ENCODE measurements at regions not wholly inside any gene's neighbourhood (a gene's known extent, or its start where the extent isn't known, plus 50 kb on each side); places are given as distances from the start of the nearest gene placed in this dataset.

DNA sequence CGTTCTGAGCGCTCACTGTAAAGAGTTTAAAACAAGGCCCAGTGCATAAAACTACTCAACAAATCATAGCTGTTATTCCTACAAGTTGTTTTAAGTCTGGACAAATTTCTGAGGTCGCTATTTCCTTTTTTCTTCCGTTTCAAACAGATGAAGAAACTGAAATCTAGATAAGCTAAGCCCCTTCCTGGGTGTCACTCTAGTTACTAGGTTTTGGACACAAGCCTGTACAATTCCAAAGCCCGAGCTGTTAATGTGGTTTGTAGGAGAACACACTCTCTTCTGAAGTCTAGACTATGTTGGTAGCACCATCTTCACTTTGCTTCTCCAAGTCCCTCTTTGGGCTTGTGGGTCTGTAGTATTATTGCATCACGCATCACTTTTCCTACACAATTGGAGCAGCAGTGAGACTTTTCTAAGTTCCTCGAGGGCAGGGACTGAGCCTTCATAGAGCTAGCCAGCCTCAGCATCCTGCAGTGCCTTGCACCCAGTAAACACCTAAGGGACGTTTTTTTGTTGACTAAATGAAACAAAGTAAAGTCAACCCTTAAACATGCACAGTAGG lies 142.6 kb upstream of the PROK2 start:
- Histone ChIP-seq H4K20me1 (replicated peaks in 1 of 2; ENCODE audit: control insufficient read depth in 1 of 2, insufficient read depth in 2 of 2, low read length in 2 of 2) (no peaks in the 10 kb centered on the region), H2BK12ac (ENCODE audit: low read depth, low read length) (0 out of 2 replicates have a peak overlapping the region, but pooled peaks have one; percentile 18), H2BK20ac (ENCODE audit: low read length) (no peak overlapping the region; the same call in 1 of the 2 replicates), H3K14ac (ENCODE audit: insufficient read length) (no peak overlapping the region), H4K5ac (ENCODE audit: insufficient read length, low read depth, low read length) (no peak overlapping the region), H3K23ac (ENCODE audit: insufficient read length) (no peak overlapping the region), H3K23me2 (ENCODE audit: low read depth, low read length) (0 out of 2 replicates have a peak, but pooled peaks cover 1% of the 10 kb centered on the region), H4K8ac (ENCODE audit: extremely low read depth, insufficient read depth, low read length) (no peak overlapping the region), H3K79me2 (ENCODE audit: control insufficient read depth in 1 of 2, insufficient read depth in 2 of 2, low read length in 2 of 2) (no peaks in the 10 kb centered on the region), H3K18ac (ENCODE audit: extremely low read depth, low read length) (no peak overlapping the region), H3K4me3 (ENCODE audit: extremely low read depth in 1 of 4, insufficient read depth in 2 of 4, low read depth in 3 of 4, low read length in 4 of 4) (no peak overlapping the region), H2BK5ac (ENCODE audit: low read depth, low read length) (peak overlapping the region; percentile 62; the same call in 1 of the 2 replicates), H4K91ac (replicated peaks; ENCODE audit: insufficient read length, low read length) (peak overlapping the region; percentile 25), H3K79me1 (ENCODE audit: low read depth, low read length) (no peaks in the 10 kb centered on the region), H3K36me3 (ENCODE audit: control insufficient read depth in 2 of 4, insufficient read depth in 4 of 4, low read length in 3 of 4) (no peaks in the 10 kb centered on the region), H2AFZ (ENCODE audit: low read length) (no peak overlapping the region), H3K4ac (replicated peaks; ENCODE audit: insufficient read length, low read depth, low read length) (no peak overlapping the region), H3K9me3 (ENCODE audit: insufficient read depth in 2 of 2, low read depth in 1 of 2, low read length in 1 of 2) (0 out of 4 replicates have a peak, but pooled peaks cover 0 to 4% of the 10 kb centered on the region in 2 experiments), H3K4me2 (ENCODE audit: insufficient read depth in 1 of 2, low read depth in 2 of 2, low read length in 2 of 2) (no peak overlapping the region), H3K9ac (replicated peaks in 1 of 4; ENCODE audit: extremely low read depth in 1 of 4, low read depth in 3 of 4, low read length in 3 of 4) (no peak overlapping the region), H2AK5ac (ENCODE audit: low read depth, low read length) (no peak overlapping the region), H2BK15ac (ENCODE audit: low read length) (no peak overlapping the region), H3K27ac (ENCODE audit: low read depth, low read length) (no peak overlapping the region), H2BK120ac (replicated peaks; ENCODE audit: low read depth, low read length) (no peak overlapping the region), H3K56ac (replicated peaks; ENCODE audit: insufficient read length, low read depth, low read length) (no peak overlapping the region), H3K4me1 (replicated peaks in 1 of 4; ENCODE audit: control insufficient read depth in 3 of 4, insufficient read depth in 4 of 4, low read length in 3 of 4) (peaks cover 6 to 19% (median 11%) of the 10 kb centered on the region in 4 experiments; a peak in 6 of 7 replicates), H3K27me3 (replicated peaks in 1 of 4; ENCODE audit: control insufficient read depth in 3 of 4, extremely low read depth in 1 of 4, insufficient read depth in 3 of 4, low read length in 3 of 4) (no peaks in the 10 kb centered on the region)
- DNase-seq (ENCODE audit: low read depth in 1 of 2, low spot score in 2 of 2) (no peak), FAIRE-seq (no peak)
- 89% methylated on average over 8 of the region's 8 CpGs; no CpG with 5 or more reads in 1 of the 2 experiments for WGBS, 2 experiments (ENCODE audit: extremely low coverage in 1 of 2, insufficient coverage in 1 of 2, insufficient read length in 1 of 2, insufficient replicate concordance in 2 of 2, low coverage in 1 of 2, low lambda C conversion rate in 2 of 2, missing lambda C conversion rate in 1 of 2)
- ChIA-PET POLR2A (ENCODE audit: partially characterized antibody) (interaction anchor here (1.0 kb wide), 1 partner anchor 12 kb away, joined by 3 read pairs; no protein-coding TSS in a partner anchor), CTCF (ENCODE audit: partially characterized antibody) (interaction anchor here (0.7 to 2.4 kb wide), 10 partner anchors 8 to 877 kb away, joined by 3 to 13 read pairs (median 4); no protein-coding TSS in a partner anchor)
- TF ChIP-seq, protein P1, sequence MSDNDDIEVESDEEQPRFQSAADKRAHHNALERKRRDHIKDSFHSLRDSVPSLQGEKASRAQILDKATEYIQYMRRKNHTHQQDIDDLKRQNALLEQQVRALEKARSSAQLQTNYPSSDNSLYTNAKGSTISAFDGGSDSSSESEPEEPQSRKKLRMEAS (IDR thresholded peaks at IDR 0.05), result no peak
- TF ChIP-seq NANOG (IDR thresholded peaks at IDR 0.05; ENCODE audit: insufficient read depth, low read depth, low read length, poor library complexity, severe bottlenecking), result no peak

All from H1 (cell line).